Neural progenitor cell (in vitro differentiated cells): ENCODE measurements at regions not wholly inside any gene's neighbourhood (a gene's known extent, or its start where the extent isn't known, plus 50 kb on each side); places are given as distances from the start of the nearest gene placed in this dataset.
"Not testable (repeated sequence)": the region's sequence is repeated elsewhere in the genome, so short reads cannot be mapped to it uniquely, and the experiment has no call there.

ENCODE experiments used
- DNase-seq: peaks from one replicate; pipeline ENCODE4 v3.0.0-alpha.2; 2016; ENCODE audit warnings: low spot score
- H2AFZ ChIP-seq: fragments of 200-600 bp; sonication (generic); replicated peaks from 2 replicates; pipeline ENCODE4 v1.6.1; 2016; ENCODE audit warnings: antibody characterized with exemption
- H3F3A ChIP-seq: fragments of 200-600 bp; sonication (generic); 2 replicates; pipeline ENCODE4 v1.6.1; 2016; ENCODE audit warnings: antibody characterized with exemption, low read depth
- H3K27ac ChIP-seq: fragments of 200-600 bp; sonication (generic); 2 replicates; pipeline ENCODE4 v1.5.1; 2016; ENCODE audit warnings: mild to moderate bottlenecking
- H3K27me3 ChIP-seq: fragments of 200-600 bp; sonication (generic); 2 replicates; pipeline ENCODE4 v1.6.1; 2016; ENCODE audit warnings: mild to moderate bottlenecking, moderate library complexity
- H3K36me3 ChIP-seq: fragments of 200-600 bp; sonication (generic); 2 replicates; pipeline ENCODE4 v1.5.1; 2016
- H3K4me1 ChIP-seq: fragments of 200-600 bp; sonication (generic); 2 replicates; pipeline ENCODE4 v1.6.1; 2016; ENCODE audit warnings: mixed run types
- H3K4me2 ChIP-seq: fragments of 200-600 bp; sonication (generic); 2 replicates; pipeline ENCODE4 v1.6.1; 2016
- H3K4me3 ChIP-seq: fragments of 200-600 bp; sonication (generic); 2 replicates; pipeline ENCODE4 v1.5.1; 2016
- H3K79me2 ChIP-seq: fragments of 200-600 bp; sonication (generic); 2 replicates; pipeline ENCODE4 v1.6.1; 2016; ENCODE audit warnings: low read depth
- H3K9ac ChIP-seq: fragments of 200-600 bp; sonication (generic); 2 replicates; pipeline ENCODE4 v1.6.1; 2016
- H3K9me3 ChIP-seq: fragments of 200-600 bp; sonication (generic); 2 replicates; pipeline ENCODE4 v1.5.1; 2016; ENCODE audit warnings: low read depth
- H4K20me1 ChIP-seq: fragments of 200-600 bp; sonication (generic); 2 replicates; pipeline ENCODE4 v1.6.1; 2016; ENCODE audit warnings: low read depth
- H3K27ac Mint-ChIP-seq: 3 replicates; pipeline ENCODE4 v1.8.0; 2021; ENCODE audit warnings: mixed read lengths
- H3K27me3 Mint-ChIP-seq: 2 replicates; pipeline ENCODE4 v1.8.0; 2022; ENCODE audit warnings: low read depth, mild to moderate bottlenecking, inconsistent platforms, moderate library complexity, mixed read lengths; ENCODE audit not compliant: insufficient read depth
- H3K36me3 Mint-ChIP-seq: 3 replicates; pipeline ENCODE4 v1.8.0; 2021; ENCODE audit warnings: mixed read lengths
- H3K4me1 Mint-ChIP-seq: 3 replicates; pipeline ENCODE4 v1.8.0; 2021; ENCODE audit warnings: mixed read lengths
- H3K4me3 Mint-ChIP-seq: 3 replicates; pipeline ENCODE4 v1.8.0; 2021; ENCODE audit warnings: mild to moderate bottlenecking, moderate library complexity, mixed read lengths
- H3K9me3 Mint-ChIP-seq: 3 replicates; pipeline ENCODE4 v1.8.0; 2020; ENCODE audit warnings: mixed read lengths
- CTCF ChIP-seq: fragments of 200-600 bp; sonication (generic); IDR thresholded peaks from 2 replicates; pipeline ENCODE4 v1.5.1; 2017; ENCODE audit warnings: antibody characterized with exemption, mild to moderate bottlenecking
- EZH2 ChIP-seq: fragments of 200-600 bp; sonication (generic); IDR thresholded peaks from 2 replicates; pipeline ENCODE4 v1.6.1; 2017; ENCODE audit warnings: antibody characterized with exemption, mild to moderate bottlenecking, moderate library complexity
- EZH2phosphoT487 ChIP-seq: fragments of 200-600 bp; sonication (generic); IDR thresholded peaks from 2 replicates; pipeline ENCODE4 v1.6.1; 2017; ENCODE audit warnings: antibody characterized with exemption

- no peak overlapping the region for H2AFZ ChIP-seq
- Mint-ChIP-seq H3K9me3 (peaks cover 53% of the 10 kb centered on the region), H3K4me3 (no peak overlapping the region), H3K4me1 (no peaks in the 10 kb centered on the region), H3K36me3 (no peaks in the 10 kb centered on the region), H3K27ac (no peak overlapping the region), H3K27me3 (peaks cover 2% of the 10 kb centered on the region)
- H3K27ac ChIP-seq: no peak overlapping the region
- no peaks in the 10 kb centered on the region for H3K36me3 ChIP-seq
- H3K79me2 ChIP-seq: no peaks in the 10 kb centered on the region
- TF ChIP-seq EZH2phosphoT487 (no peak), CTCF (no peak), EZH2 (no peak)
- H3K27me3 ChIP-seq: no peaks in the 10 kb centered on the region
- H3K9me3 ChIP-seq: peaks cover 7% of the 10 kb centered on the region
- no peaks in the 10 kb centered on the region for H4K20me1 ChIP-seq
- H3K4me2 ChIP-seq: no peak overlapping the region
- no peak overlapping the region for H3K4me3 ChIP-seq
- H3K4me1 ChIP-seq: no peaks in the 10 kb centered on the region
- H3F3A ChIP-seq: no peaks in the 10 kb centered on the region
- no peak overlapping the region for H3K9ac ChIP-seq
- no peak for DNase-seq
Observed at GRCh38 chr18:14969500-14969899, 221.5 kb downstream of the ANKRD30B start.

GRCh38 chr18:14970027-14970426 lies 222.1 kb downstream of the ANKRD30B start:
- Histone ChIP-seq H3K27me3 (no peaks in the 10 kb centered on the region), H3K4me1 (no peaks in the 10 kb centered on the region), H3F3A (no peaks in the 10 kb centered on the region), H3K36me3 (no peaks in the 10 kb centered on the region), H2AFZ (no peak overlapping the region), H3K4me2 (no peak overlapping the region), H3K79me2 (no peaks in the 10 kb centered on the region), H3K9me3 (peaks cover 7% of the 10 kb centered on the region), H3K4me3 (no peak overlapping the region), H3K9ac (no peak overlapping the region), H4K20me1 (no peaks in the 10 kb centered on the region), H3K27ac (no peak overlapping the region)
- H3K4me1 Mint-ChIP-seq: no peaks in the 10 kb centered on the region
- no peak overlapping the region for H3K4me3 Mint-ChIP-seq
- H3K36me3 Mint-ChIP-seq: no peaks in the 10 kb centered on the region
- peaks cover 2% of the 10 kb centered on the region for H3K27me3 Mint-ChIP-seq
- TF ChIP-seq EZH2: no peak
- TF ChIP-seq CTCF: no peak
- no peak for TF ChIP-seq EZH2phosphoT487
- H3K9me3 Mint-ChIP-seq: peaks cover 51% of the 10 kb centered on the region
- no peak overlapping the region for H3K27ac Mint-ChIP-seq
- DNase-seq: no peak

GRCh38 chr18:14971461-14972185 lies 223.7 kb downstream of the ANKRD30B start:
- H3K27me3 ChIP-seq: no peaks in the 10 kb centered on the region
- H4K20me1 ChIP-seq: no peaks in the 10 kb centered on the region
- H3K9ac ChIP-seq: no peak overlapping the region
- no peak overlapping the region for H3K4me3 ChIP-seq
- no peaks in the 10 kb centered on the region for H3F3A ChIP-seq
- Mint-ChIP-seq H3K27me3 (no peaks in the 10 kb centered on the region), H3K4me3 (no peak overlapping the region), H3K36me3 (no peaks in the 10 kb centered on the region), H3K4me1 (no peaks in the 10 kb centered on the region), H3K27ac (no peak overlapping the region), H3K9me3 (peaks cover 54% of the 10 kb centered on the region)
- no peaks in the 10 kb centered on the region for H3K4me1 ChIP-seq
- no peak for DNase-seq
- H3K4me2 ChIP-seq: no peak overlapping the region
- H3K27ac ChIP-seq: no peak overlapping the region
- peaks cover 7% of the 10 kb centered on the region for H3K9me3 ChIP-seq
- no peak for TF ChIP-seq EZH2phosphoT487
- TF ChIP-seq EZH2: no peak
- no peak for TF ChIP-seq CTCF
- no peaks in the 10 kb centered on the region for H3K79me2 ChIP-seq
- H3K36me3 ChIP-seq: no peaks in the 10 kb centered on the region
- no peak overlapping the region for H2AFZ ChIP-seq

- not testable (repeated sequence) for H3K4me3 Mint-ChIP-seq, H3K27ac Mint-ChIP-seq, H3K27me3 Mint-ChIP-seq, H3K4me2 ChIP-seq, H3F3A ChIP-seq, H3K36me3 ChIP-seq, DNase-seq, H3K27me3 ChIP-seq, H3K9ac ChIP-seq, H3K79me2 ChIP-seq, H3K36me3 Mint-ChIP-seq, H2AFZ ChIP-seq, H3K4me1 Mint-ChIP-seq, H3K27ac ChIP-seq, H3K9me3 ChIP-seq, H4K20me1 ChIP-seq, H3K4me3 ChIP-seq, H3K4me1 ChIP-seq
- peaks cover 69% of the 10 kb centered on the region for H3K9me3 Mint-ChIP-seq
Observed at GRCh38 chr18:14973421-14973820, 225.4 kb downstream of the ANKRD30B start.
